ENCODE measurements at regions not wholly inside any gene's neighbourhood (a gene's known extent, or its start where the extent isn't known, plus 50 kb on each side); places are given as distances from the start of the nearest gene placed in this dataset.

GRCh38 chr14:96676166-96676565, 121.0 kb upstream of the VRK1 start (continued):
- TF ChIP-seq REST (IDR thresholded peaks at IDR 0.05; ENCODE audit: low read depth) = no peak

- Histone ChIP-seq H3K4me3 (replicated peaks in 1 of 2; ENCODE audit: low read depth in 1 of 2, low read length in 2 of 2) (no peak overlapping the region), H3K9me2 (ENCODE audit: insufficient read depth) (no peaks in the 10 kb centered on the region), H4K20me1 (ENCODE audit: insufficient read depth) (no peaks in the 10 kb centered on the region), H3K36me3 (ENCODE audit: control insufficient read depth in 1 of 2, insufficient read depth in 2 of 2, low read length in 2 of 2) (no peaks in the 10 kb centered on the region), H3K27ac (ENCODE audit: low read depth, low read length) (no peak overlapping the region), H3K9me3 (ENCODE audit: control insufficient read depth in 1 of 2, insufficient read depth in 1 of 2, low read depth in 1 of 2, low read length in 2 of 2) (peaks cover 0 to under 1% of the 10 kb centered on the region in 2 experiments; a peak in 1 of 4 replicates), H3K9ac (ENCODE audit: low read length) (no peak overlapping the region), H2AFZ (ENCODE audit: low read depth, low read length, poor library complexity, severe bottlenecking) (no peak overlapping the region), H3K27me3 (ENCODE audit: insufficient read depth, low read length) (no peaks in the 10 kb centered on the region), H3K4me1 (ENCODE audit: control insufficient read depth in 1 of 2, insufficient read depth in 2 of 2, low read length in 2 of 2) (no peaks in the 10 kb centered on the region; a peak in 1 of 4 replicates), H3K4me2 (ENCODE audit: low read length) (no peak overlapping the region), H3K79me2 (ENCODE audit: insufficient read depth, low read length) (no peaks in the 10 kb centered on the region)
- ATAC-seq (no peak), DNase-seq (ENCODE audit: low read depth, low spot score) (no peak)
- ChIA-PET RAD21 (ENCODE audit: low non-redundant PET in 1 of 2, low total read pairs in 2 of 2, uncharacterized antibody in 2 of 2, unreplicated experiment in 2 of 2) (no interaction called here), CTCF (no interaction called here), POLR2A (no interaction called here)
- no TSS peak for BruUV-seq (replicated peaks)
- TF ChIP-seq ELF1 (IDR thresholded peaks at IDR 0.05; ENCODE audit: borderline replicate concordance, low read depth) (no peak), TCF7L2 (IDR thresholded peaks at IDR 0.05; ENCODE audit: borderline replicate concordance, extremely low read depth, insufficient read depth, insufficient read length) (no peak), SP1 (IDR thresholded peaks at IDR 0.05; ENCODE audit: low read depth) (no peak), MAX (IDR thresholded peaks at IDR 0.05) (no peak), EZH2phosphoT487 (IDR thresholded peaks at IDR 0.05; ENCODE audit: borderline replicate concordance) (no peak), POLR2A (IDR thresholded peaks at IDR 0.05; ENCODE audit: borderline replicate concordance, extremely low read depth, insufficient read depth, insufficient read length) (no peak), REST (IDR thresholded peaks at IDR 0.05; ENCODE audit: low read depth) (no peak), ZNF274 (IDR thresholded peaks at IDR 0.05; ENCODE audit: low read depth, low read length) (no peak), POLR2AphosphoS5 (IDR thresholded peaks at IDR 0.05; ENCODE audit: low read depth, low read length) (no peak)
- intact Hi-C loops (cut with micrococcal nuclease) = no loop called here
These were observed 115.4 kb upstream of the VRK1 start for GRCh38 chr14:96681829-96682228.
